ENCODE measurements at regions not wholly inside any gene's neighbourhood (a gene's known extent, or its start where the extent isn't known, plus 50 kb on each side); places are given as distances from the start of the nearest gene placed in this dataset.

DNA sequence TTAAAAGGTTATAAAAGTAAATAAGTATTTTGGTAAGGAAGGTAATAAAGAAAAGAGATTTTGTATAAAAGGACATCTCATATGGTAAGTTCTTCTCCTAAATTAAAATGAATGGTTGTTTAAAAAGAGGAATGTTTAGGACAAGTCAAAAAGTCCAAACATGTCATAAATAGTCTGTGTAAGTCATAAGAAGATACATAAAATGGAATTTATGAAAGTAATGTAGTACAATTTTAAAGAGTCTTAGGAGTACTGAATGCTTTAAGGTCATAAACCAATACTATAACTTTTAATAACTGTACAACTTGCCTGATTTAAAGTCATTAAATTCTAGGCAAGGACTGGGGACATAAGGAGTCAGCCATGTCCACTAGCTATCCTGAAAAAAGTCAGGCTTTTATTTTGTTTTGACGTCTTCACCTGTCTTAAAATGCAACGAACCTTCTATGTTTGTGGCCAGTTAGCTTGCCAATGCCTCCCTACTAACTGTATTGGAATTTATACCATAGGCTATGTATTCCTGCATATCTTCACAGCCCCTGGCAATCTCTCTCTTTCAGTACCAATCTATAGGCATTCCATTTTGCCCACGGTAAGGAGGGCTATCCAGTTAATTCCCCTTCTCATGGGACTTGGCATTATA lies 312.3 kb upstream of the LRRTM4 start:
- TF ChIP-seq, protein P1, sequence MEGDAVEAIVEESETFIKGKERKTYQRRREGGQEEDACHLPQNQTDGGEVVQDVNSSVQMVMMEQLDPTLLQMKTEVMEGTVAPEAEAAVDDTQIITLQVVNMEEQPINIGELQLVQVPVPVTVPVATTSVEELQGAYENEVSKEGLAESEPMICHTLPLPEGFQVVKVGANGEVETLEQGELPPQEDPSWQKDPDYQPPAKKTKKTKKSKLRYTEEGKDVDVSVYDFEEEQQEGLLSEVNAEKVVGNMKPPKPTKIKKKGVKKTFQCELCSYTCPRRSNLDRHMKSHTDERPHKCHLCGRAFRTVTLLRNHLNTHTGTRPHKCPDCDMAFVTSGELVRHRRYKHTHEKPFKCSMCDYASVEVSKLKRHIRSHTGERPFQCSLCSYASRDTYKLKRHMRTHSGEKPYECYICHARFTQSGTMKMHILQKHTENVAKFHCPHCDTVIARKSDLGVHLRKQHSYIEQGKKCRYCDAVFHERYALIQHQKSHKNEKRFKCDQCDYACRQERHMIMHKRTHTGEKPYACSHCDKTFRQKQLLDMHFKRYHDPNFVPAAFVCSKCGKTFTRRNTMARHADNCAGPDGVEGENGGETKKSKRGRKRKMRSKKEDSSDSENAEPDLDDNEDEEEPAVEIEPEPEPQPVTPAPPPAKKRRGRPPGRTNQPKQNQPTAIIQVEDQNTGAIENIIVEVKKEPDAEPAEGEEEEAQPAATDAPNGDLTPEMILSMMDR (IDR thresholded peaks at IDR 0.05), result no peak
- TF ChIP-seq EP300 (IDR thresholded peaks at IDR 0.05), result no peak
- TF ChIP-seq POLR2A (IDR thresholded peaks at IDR 0.05), result no peak
- TF ChIP-seq POLR2AphosphoS5 (IDR thresholded peaks at IDR 0.05), result no peak

Measured in sigmoid colon (tissue), 4 donors.